Right lobe of liver (tissue), 4 donors: ENCODE measurements at regions not wholly inside any gene's neighbourhood (a gene's known extent, or its start where the extent isn't known, plus 50 kb on each side); places are given as distances from the start of the nearest gene placed in this dataset.

Experiments
- CTCF ChIP-seq, 4 donors: fragments of 200-600 bp in 3 of 4; fragments of 450-650 bp in 1 of 4; IDR thresholded peaks; one replicate each; pipeline versions ENCODE4 v1.5.1 to v1.8.0; 2016 to 2022; ENCODE audit warnings: antibody characterized with exemption in 4 of 4, mild to moderate bottlenecking in 2 of 4
- POLR2A ChIP-seq: fragments of 450-650 bp; IDR thresholded peaks from one replicate; pipeline ENCODE4 v1.6.1; 2017; ENCODE audit warnings: antibody characterized with exemption, mild to moderate bottlenecking
- donor health status: DM: no; HTN: no; CAD: no.
- donor health status: DM: no; HTN: no; CAD: no.
- donor health status: DM: no; HTN: yes; CAD: no.

- no peak for TF ChIP-seq CTCF (IDR thresholded peaks at IDR 0.05)
- no peak for TF ChIP-seq POLR2A
Observed at GRCh38 chr6:147742440-147742839, 233.9 kb downstream of the SAMD5 start.
